Effector memory CD4-positive, alpha-beta T cell (primary cell): ENCODE measurements at regions not wholly inside any gene's neighbourhood (a gene's known extent, or its start where the extent isn't known, plus 50 kb on each side); places are given as distances from the start of the nearest gene placed in this dataset.

Experiments
- DNase-seq, 3 donors: peaks; one replicate each; pipeline ENCODE4 v3.0.0-alpha.2; 2020
- H3K27ac ChIP-seq: 2 replicates; pipeline ENCODE4 v1.7.0; 2013; ENCODE audit warnings: mild to moderate bottlenecking, low read length, moderate library complexity; ENCODE audit not compliant: insufficient read depth, poor library complexity, severe bottlenecking
- H3K27me3 ChIP-seq: replicated peaks from 2 replicates; pipeline ENCODE4 v1.7.0; 2013; ENCODE audit warnings: mild to moderate bottlenecking, low read length; ENCODE audit not compliant: insufficient read depth, control insufficient read depth, poor library complexity, severe bottlenecking
- H3K36me3 ChIP-seq: 2 replicates; pipeline ENCODE4 v1.7.0; 2013; ENCODE audit warnings: mild to moderate bottlenecking, low read length, moderate library complexity; ENCODE audit not compliant: control insufficient read depth, insufficient read depth
- H3K4me1 ChIP-seq: 2 replicates; pipeline ENCODE4 v1.7.0; 2013; ENCODE audit warnings: low read length, mild to moderate bottlenecking; ENCODE audit not compliant: control insufficient read depth, insufficient read depth, poor library complexity, severe bottlenecking
- H3K4me3 ChIP-seq: 2 replicates; pipeline ENCODE4 v1.7.0; 2013; ENCODE audit warnings: low read length, low read depth, mild to moderate bottlenecking; ENCODE audit not compliant: insufficient read depth, poor library complexity, severe bottlenecking
- H3K9me3 ChIP-seq: 2 replicates; pipeline ENCODE4 v1.7.0; 2013; ENCODE audit warnings: mild to moderate bottlenecking, low read length, moderate library complexity; ENCODE audit not compliant: control insufficient read depth

DNA sequence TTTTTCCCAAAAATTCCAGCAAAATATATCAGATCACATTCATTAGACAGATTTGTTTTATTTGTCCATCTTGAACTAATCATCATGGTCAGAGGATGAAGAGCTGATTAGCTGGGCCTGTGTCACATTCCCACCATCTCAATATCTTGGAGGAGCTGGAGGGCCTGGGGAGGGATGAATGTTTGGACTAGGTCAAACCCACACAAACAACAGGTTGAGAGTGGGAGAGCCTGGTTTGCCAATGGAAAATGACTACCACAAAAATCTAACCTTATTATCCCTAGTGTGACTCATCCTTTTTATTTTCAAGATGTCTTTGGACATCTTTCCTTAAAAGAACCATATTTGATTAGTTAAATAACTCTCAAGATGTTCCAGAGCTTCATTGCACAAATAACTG, 242.4 kb downstream of the OGFRL1 start:
- no peaks in the 10 kb centered on the region for H3K36me3 ChIP-seq
- H3K4me1 ChIP-seq: no peaks in the 10 kb centered on the region
- DNase-seq: no peak
- H3K27ac ChIP-seq: no peak overlapping the region
- no peaks in the 10 kb centered on the region for H3K9me3 ChIP-seq
- H3K27me3 ChIP-seq: no peaks in the 10 kb centered on the region
- no peak overlapping the region for H3K4me3 ChIP-seq

- Histone ChIP-seq H3K4me1 (no peaks in the 10 kb centered on the region), H3K9me3 (no peaks in the 10 kb centered on the region), H3K4me3 (no peak overlapping the region), H3K27ac (no peak overlapping the region), H3K27me3 (no peaks in the 10 kb centered on the region), H3K36me3 (no peaks in the 10 kb centered on the region)
- no peak for DNase-seq
Measured at GRCh38 chr6:71531841-71532240, 243.2 kb downstream of the OGFRL1 start.

GRCh38 chr6:71533939-71534379, 245.3 kb downstream of the OGFRL1 start:
- DNase-seq: no peak
- Histone ChIP-seq H3K9me3 (no peaks in the 10 kb centered on the region), H3K36me3 (no peaks in the 10 kb centered on the region), H3K27me3 (no peaks in the 10 kb centered on the region), H3K4me1 (no peaks in the 10 kb centered on the region), H3K4me3 (no peak overlapping the region), H3K27ac (no peak overlapping the region)

GRCh38 chr6:71534921-71535320, 246.3 kb downstream of the OGFRL1 start:
- Histone ChIP-seq H3K9me3 (no peaks in the 10 kb centered on the region), H3K4me1 (no peaks in the 10 kb centered on the region), H3K27ac (no peak overlapping the region), H3K27me3 (no peaks in the 10 kb centered on the region), H3K36me3 (no peaks in the 10 kb centered on the region), H3K4me3 (no peak overlapping the region)
- no peak for DNase-seq

GRCh38 chr6:71537717-71538116, 249.1 kb downstream of the OGFRL1 start:
- Histone ChIP-seq H3K27me3 (no peaks in the 10 kb centered on the region), H3K4me1 (no peaks in the 10 kb centered on the region), H3K9me3 (no peaks in the 10 kb centered on the region), H3K4me3 (no peak overlapping the region), H3K27ac (no peak overlapping the region), H3K36me3 (no peaks in the 10 kb centered on the region)
- DNase-seq: no peak

- Histone ChIP-seq H3K9me3 (no peaks in the 10 kb centered on the region), H3K4me3 (no peak overlapping the region), H3K36me3 (no peaks in the 10 kb centered on the region), H3K27ac (no peak overlapping the region), H3K27me3 (no peaks in the 10 kb centered on the region), H3K4me1 (no peaks in the 10 kb centered on the region)
- DNase-seq: no peak
Measured at GRCh38 chr6:71544028-71544427, 255.4 kb downstream of the OGFRL1 start.

DNA sequence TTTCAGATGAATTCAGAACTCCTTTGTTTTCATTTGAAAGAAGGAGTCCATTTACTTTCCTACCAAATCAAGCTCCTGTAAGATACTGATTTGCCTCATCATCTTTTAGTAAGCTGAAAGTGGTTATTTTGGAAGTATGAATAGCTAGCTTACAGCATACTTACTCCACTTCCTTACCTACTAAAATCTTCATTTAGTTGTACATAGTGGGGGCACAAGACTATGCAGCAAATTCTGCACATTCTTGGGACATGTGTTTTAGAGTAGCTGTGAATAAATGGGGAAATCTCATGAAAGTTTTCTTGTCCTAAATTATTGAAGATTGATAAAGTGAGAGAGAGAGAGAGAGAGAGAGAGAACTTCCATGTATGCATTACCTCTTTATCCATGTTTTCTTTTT, 256.3 kb downstream of the OGFRL1 start:
- no peak for DNase-seq
- H3K27me3 ChIP-seq: no peaks in the 10 kb centered on the region
- H3K4me1 ChIP-seq: no peaks in the 10 kb centered on the region
- no peaks in the 10 kb centered on the region for H3K36me3 ChIP-seq
- no peak overlapping the region for H3K4me3 ChIP-seq
- no peak overlapping the region for H3K27ac ChIP-seq
- H3K9me3 ChIP-seq: no peaks in the 10 kb centered on the region

- H3K4me3 ChIP-seq: no peak overlapping the region
- H3K36me3 ChIP-seq: no peaks in the 10 kb centered on the region
- no peak for DNase-seq
Measured at GRCh38 chr6:71545905-71546304, 257.3 kb downstream of the OGFRL1 start.

GRCh38 chr6:71551798-71552197, 263.2 kb downstream of the OGFRL1 start:
- H3K36me3 ChIP-seq: no peaks in the 10 kb centered on the region
- H3K27me3 ChIP-seq: no peaks in the 10 kb centered on the region
- H3K4me3 ChIP-seq: no peak overlapping the region
- no peak overlapping the region for H3K27ac ChIP-seq
- no peaks in the 10 kb centered on the region for H3K9me3 ChIP-seq
- H3K4me1 ChIP-seq: no peaks in the 10 kb centered on the region
- DNase-seq: no peak

More at GRCh38 chr6:71545905-71546304, 257.3 kb downstream of the OGFRL1 start:
- no peak overlapping the region for H3K27ac ChIP-seq
- H3K9me3 ChIP-seq: no peaks in the 10 kb centered on the region
- no peaks in the 10 kb centered on the region for H3K27me3 ChIP-seq
- H3K4me1 ChIP-seq: no peaks in the 10 kb centered on the region

DNA sequence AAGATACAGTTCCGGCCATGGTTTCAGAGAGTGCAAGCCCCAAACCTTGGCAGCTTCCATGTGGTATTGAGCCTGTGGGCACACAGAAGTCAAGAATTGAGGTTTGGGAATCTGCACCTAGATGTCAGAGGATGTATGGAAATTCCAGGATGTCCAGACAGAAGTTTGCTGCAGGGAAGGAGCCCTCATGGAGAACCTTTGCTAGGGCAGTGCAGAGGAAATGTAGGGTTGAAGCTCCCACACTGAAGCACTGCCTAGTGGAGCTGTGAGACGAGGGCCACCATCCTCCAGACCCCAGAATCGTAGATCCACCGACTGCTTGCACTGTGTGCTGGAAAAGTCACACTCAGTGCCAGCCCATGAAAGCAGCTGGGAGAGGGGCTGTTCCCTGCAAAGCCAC, 267.5 kb downstream of the OGFRL1 start:
- Histone ChIP-seq H3K27ac (no peak overlapping the region), H3K9me3 (no peaks in the 10 kb centered on the region), H3K27me3 (no peaks in the 10 kb centered on the region)

GRCh38 chr6:71558974-71559373, 270.4 kb downstream of the OGFRL1 start:
- no peaks in the 10 kb centered on the region for H3K27me3 ChIP-seq
- no peaks in the 10 kb centered on the region for H3K9me3 ChIP-seq
- no peak overlapping the region for H3K4me3 ChIP-seq
- no peak overlapping the region for H3K27ac ChIP-seq
- DNase-seq: no peak
- no peaks in the 10 kb centered on the region for H3K36me3 ChIP-seq
- H3K4me1 ChIP-seq: no peaks in the 10 kb centered on the region

More for the DNA sequence above, 267.5 kb downstream of the OGFRL1 start:
- no peak overlapping the region for H3K4me3 ChIP-seq
- H3K4me1 ChIP-seq: no peaks in the 10 kb centered on the region
- DNase-seq: no peak
- no peaks in the 10 kb centered on the region for H3K36me3 ChIP-seq
